Stromal cell of bone marrow (primary cell): ENCODE measurements at regions not wholly inside any gene's neighbourhood (a gene's known extent, or its start where the extent isn't known, plus 50 kb on each side); places are given as distances from the start of the nearest gene placed in this dataset.
A peak's percentile ranks its signal among the peaks of the same experiment; 100 is the strongest.

Experiments
- DNase-seq: peaks from one replicate; pipeline ENCODE4 v3.0.0-alpha.2; 2012; ENCODE audit warnings: low read depth

DNA sequence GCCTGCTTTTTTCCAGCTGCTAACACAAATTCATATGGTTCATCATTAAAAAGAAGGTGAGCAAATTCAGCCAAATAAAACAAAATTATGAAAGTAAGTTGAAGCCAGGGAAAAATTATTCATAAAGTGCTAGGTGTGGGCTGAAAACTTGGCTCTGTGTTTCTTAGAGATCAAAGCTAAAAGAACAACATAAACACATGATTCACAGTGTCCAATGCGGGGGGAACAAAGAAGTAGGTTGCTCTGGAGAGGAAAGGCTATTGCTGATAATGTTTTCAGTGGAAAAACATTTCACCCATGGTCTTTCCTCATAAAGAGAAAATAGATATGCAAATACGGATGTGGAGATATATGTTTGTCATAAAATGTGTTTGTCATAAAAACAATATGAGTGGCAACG, 1691.5 kb upstream of the SLC10A2 start:
- DNase-seq: no peak

DNA sequence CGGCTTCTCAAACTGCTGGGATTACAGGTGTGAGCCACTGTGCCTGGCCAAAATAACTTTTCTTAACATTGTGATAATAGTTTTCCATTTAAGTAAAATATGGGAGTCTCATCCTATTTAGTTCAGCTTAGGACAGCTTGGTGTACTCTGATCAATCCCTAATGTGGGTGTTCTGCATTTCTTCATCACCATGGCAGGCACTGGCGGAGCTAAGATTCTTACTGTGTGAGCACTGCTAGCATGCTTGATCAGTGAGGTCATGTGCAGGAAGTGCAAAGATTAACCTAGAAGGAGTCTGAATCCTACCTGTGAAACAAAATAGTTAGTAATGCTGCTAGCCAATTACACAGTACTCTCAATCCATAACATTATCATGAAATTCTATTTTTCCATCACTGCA, 1684.2 kb upstream of the SLC10A2 start:
- DNase-seq: no peak

DNA sequence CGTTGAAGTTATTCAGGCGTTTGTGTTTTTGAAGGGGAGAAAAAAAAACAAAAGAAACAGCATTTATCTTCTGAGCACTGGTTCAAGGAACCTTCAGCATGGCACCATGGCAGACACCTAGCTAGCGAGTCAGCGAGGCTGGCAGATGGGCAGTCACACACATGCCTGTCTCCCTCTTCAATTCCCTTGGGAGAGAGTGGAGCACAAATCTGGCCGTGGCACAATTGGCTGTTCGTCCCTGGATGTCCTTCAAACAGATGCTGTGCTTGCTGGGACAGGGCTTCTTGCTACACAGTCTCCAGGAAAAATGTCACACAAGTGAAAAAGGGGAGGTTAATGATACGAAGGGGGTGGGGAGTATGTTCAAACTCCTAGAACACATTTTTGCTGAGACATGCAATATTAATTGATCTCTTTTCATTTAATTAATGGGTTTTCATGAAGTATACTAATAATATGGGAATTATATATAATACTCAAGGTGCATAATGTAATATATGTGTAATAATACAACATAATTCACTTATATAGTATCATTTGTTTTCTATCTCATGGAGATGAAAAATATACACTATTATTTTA, 1674.5 kb upstream of the SLC10A2 start:
- no peak for DNase-seq

DNA sequence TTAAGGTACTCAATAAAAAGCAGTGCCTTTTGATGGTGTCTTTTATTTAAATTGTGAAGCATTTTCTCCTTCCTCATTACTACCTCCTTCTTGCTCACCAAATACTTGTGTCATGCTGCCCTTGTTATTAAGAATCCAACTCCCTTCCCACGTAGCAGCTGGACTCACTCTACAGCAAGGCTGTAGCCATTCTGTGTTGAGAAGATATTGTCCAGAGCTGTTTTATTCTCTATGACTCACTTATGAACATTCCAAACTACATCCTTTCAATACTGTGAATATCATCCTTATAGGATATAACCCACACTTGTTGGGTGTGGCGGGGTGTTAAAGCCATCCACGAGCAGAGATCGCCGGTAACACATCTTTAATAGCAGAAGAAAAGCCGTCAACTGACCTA, 1671.5 kb upstream of the SLC10A2 start:
- DNase-seq: no peak

DNA sequence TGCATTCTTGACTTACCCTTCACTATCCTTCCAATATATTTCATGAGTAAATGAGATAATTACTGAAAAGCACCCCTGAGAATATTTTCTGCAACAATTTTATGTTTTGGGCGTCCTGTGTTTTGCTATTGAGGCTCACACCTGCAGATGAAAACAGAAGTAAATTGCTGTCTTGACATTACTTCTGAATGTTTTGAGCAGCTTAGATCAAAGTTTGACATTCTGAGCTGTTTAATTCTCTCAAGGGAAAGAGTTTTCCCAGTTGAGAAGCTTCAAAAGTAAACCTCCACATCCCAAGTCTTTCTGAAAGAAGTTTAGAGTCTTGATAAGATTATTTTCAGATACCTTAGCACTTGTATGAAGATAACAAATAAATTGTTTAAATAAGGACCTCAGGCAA, 1667.2 kb upstream of the SLC10A2 start:
- DNase-seq: no peak

DNA sequence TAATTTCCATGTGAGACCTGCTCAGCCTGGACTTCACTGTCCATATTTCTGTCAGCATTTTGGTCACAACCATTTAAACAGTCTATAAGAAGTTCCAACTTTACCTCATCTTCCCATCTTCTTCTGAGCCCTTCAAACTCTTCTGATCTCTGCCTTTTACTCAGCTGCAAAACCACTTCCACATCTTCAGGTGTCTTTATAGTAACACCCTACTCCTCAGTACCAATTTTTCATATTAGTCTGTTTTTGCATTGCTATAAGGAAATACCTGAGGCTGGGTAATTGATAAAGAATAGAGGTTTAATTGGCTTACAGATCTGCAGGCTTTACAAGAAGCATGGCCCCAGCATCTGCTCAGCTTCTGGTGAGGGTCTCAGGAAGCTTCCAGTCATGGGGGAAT, 1648.9 kb upstream of the SLC10A2 start:
- DNase-seq: no peak

DNA sequence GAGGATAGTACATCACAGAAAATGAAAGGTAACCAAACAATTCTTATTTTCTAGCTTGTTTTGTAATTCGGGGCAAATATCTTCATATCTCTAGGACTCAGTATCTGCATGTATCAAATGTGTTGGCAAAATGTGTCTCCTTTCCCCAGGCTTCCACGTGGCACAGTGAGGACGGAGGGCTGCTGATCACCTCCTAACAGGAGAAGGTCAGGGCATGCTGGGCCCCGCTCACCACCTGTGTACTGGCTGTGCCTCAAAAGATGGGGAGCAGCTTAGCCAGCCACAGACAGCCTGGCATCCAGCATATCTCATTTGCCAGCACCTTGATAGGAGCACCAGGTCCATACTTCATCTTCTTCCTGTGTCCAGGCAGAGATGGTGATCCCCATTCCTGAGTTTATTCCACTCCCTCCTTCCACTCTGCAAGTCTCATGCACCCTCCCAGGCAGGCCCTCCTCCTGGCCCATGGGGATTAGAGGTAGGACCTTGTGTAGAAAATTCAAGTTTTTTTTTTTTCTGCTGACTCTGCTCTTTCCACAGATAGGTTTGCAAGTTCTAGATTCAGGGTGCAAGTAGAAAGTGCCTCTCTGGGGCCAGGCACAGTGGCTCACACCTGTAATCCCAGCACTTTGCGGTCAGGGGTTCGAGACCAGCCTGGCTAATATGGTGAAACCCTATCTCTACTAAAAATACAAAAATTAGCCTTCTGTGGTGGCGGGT, 1639.0 kb upstream of the SLC10A2 start:
- no peak for DNase-seq

DNA sequence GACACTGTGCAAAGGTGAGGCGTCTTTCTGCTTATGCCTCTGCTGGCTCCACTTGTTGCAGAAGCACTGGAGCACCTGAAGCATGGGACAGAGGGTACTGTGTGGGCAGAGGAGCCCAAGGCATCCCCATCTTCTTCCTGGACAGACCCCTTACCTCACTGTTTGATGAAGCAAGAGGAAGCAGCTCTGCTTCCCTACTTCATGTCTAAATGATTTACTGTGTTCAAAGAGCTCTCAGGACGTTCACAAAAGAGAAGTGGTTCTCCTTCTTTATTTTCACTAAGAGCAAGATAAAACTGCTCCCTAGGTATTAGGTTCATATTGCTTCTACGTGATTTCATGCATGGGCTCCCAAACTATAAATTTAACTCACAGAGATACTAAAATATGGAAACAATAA, 1635.4 kb upstream of the SLC10A2 start:
- DNase-seq: no peak

DNA sequence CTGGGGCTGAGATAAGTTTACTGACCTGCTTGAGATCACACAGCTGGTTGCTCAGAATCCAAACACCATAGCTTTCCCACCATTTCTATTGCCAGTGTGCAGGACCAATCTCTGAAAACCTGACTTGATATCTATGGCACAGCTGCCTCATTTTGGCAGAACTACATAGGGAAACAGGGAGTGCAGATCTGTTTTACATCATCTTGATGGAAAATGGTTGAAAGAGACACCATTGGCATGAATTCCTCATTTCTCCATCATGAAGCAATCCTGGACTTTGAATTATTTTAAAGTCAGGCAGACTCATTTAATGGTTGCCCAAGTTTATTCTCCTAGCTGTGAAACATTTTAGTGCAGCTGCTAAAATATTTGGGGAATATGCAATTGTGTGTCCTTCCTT, 1628.2 kb upstream of the SLC10A2 start:
- no peak for DNase-seq

DNA sequence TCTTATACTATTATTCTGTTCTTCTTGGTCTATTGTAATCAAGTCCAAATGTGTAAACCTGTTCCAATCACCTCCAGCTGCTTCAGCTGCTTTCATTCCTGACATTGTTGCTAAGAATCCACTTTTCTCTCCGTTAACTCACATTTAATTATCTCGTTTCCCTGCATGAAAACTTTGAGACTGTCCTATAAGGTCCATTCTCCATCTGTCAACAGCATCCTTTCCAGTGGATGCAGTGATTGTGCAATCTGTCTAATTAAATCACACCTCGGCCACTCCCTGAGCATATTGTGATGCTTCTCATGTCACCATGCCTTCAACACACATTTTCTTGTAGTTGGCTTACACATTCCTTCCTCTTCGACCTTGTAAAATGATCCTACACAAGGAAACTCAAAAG, 1626.9 kb upstream of the SLC10A2 start:
- no peak for DNase-seq

DNA sequence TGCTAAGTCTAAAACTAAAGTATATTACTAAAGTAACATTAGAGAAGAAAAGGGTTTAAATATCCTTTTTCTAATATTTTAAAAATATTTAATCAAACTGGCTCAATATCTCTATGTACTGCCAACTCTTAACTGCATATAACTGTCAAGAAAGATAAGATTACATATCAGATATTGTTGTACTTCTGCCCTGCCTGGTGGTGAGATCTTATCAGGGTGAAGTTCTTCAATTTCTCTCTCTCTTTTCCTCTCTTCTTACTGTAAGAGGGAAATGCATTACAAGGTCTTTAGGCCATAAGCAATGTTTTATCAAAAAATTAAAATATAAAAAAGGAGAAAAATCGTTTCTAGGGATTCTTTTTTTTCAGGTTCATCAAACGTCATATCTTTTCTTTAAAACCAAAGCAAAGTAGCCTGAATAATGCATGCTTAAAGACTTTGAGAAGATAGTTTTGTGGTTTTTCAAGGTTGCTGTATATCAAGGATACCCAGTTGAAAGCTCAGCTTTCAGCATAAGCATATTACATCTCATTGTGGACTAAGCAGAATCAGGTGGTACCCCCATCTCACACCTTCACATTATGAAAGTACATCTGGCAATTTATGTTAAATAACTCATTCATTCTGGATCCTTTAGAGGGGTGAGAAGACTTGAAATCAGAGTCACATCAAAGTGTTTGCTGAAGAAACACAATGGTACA, 1625.7 kb upstream of the SLC10A2 start:
- no peak for DNase-seq

DNA sequence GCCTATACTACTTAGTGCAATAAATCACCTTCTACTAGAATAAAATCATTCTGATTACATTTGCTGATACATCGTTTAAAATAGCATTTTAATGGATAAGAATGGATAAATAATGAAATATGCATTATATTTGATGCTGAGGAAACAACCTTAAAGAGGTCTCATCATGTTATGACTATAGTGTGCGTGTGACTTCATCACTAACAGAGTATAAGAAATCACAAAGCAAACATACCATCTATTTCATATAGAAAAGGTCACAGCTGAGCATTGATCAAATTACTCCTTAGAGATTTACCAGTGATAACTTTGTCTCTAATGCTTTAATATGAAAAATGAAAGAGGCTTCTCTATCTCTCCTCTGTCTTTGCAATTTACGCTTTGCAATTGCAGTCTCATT, 1620.3 kb upstream of the SLC10A2 start:
- DNase-seq: no peak

DNA sequence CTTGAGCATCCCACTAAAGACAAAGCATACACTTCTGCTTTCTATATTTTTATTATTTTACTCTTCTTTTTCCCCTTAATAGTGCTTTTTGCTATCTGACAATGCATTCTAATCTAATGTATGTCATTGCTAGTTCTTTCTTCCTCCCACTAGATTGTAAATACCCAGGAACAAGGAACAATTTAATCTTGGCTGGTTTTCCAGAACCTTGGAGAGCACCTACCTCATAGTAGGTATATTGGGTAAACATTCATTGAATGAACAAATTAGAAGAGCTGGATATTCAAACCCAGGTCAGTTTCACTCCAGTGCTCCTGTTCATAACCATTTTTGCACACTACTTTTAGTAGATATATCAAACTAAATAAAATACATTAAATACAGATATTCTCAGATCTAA, 1617.6 kb upstream of the SLC10A2 start:
- DNase-seq: no peak

DNA sequence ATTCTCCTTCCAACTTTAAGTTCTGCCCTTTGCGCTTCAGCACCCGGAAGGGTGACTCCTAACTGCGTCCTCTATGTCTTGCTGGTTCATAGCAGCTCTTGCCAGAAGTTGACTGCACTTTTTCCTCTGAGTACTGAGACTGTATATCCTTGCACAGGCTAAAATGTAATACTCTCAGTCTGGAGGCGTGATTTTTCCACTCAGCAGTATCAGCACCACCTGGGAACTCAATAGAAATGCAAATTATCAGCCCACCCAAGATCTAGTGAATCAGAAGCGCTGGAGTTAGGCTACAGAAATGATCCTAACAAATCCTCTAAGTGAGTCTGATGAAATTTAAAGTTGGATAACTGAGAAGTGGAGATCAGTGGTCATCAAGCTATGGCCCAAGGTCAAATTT, 1611.9 kb upstream of the SLC10A2 start:
- DNase-seq: no peak

DNA sequence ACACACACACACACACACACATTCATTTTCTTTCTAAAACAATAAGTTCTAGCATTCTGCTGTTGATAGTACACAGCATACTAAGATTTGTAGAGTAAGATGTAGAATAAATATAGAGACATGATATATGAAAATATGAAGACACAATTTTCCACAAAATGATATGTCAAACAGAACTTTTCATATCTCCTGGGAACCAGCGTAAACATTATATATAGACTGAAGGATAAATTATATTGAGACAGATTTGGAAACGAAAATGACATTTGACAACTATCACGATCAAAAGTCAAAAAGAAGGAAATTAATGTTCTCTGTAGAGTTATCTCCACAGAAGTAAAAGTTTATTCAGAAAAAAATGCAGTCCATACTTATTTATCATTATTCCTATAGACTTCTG, 1605.7 kb upstream of the SLC10A2 start:
- no peak for DNase-seq

DNA sequence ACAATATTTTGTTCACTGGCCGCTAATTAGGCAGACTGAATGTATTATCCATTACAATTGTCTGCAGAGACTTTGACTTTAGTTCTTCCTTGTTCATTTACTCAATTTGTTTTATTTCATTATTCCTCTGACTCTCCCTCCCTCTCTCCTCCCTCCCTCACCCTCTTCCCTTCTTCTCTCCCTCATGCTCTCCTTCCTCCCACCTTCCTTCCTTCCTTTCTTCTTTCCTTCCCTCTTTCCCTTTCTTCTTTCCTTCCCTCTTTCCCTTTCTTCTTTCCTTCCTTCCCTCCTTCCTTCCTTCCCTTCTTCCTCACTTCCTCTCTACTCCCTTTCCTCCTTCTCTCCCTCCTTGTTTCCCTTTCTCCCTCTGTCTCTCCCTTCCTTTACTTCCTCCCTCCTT, 1591.0 kb upstream of the SLC10A2 start:
- DNase-seq: no peak

DNA sequence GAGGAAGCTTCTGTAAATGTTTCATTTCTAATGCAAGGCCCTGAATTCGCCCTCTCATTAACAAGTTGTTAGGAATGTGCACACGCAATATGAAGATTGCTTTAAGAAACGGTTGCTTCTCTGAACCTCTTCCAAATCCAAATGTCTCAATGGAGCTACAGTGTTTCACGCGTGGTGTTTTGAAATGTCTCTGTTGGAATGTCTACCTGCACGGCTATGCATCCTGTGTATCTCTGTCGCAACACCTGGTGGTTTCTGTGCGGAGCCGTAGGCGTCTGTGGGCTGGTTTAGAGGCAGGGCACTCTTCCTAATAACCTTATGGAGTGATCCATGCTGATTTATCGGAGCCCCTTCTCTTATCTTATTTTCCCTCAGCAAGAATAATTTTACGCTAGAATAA, 1584.2 kb upstream of the SLC10A2 start:
- no peak for DNase-seq

DNA sequence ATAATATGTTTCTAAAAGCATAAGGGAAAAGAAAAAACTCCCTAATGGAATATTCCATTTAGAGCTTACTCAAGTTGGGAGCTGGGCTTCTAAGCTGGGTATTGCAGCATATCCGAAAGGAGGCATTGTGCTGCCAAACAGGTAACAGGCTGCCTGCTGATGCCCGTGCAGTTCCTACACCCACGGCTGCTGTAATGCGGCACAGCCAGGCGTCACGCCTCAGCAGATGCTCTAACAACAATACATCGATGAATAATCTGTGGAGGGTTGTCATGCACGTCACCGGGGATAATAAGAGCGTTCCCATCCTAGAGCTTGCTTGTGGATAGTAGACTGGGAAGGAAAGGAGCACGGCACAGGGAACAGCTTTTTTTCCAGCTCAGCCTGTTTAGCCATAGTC, 1582.1 kb upstream of the SLC10A2 start:
- no peak for DNase-seq

DNA sequence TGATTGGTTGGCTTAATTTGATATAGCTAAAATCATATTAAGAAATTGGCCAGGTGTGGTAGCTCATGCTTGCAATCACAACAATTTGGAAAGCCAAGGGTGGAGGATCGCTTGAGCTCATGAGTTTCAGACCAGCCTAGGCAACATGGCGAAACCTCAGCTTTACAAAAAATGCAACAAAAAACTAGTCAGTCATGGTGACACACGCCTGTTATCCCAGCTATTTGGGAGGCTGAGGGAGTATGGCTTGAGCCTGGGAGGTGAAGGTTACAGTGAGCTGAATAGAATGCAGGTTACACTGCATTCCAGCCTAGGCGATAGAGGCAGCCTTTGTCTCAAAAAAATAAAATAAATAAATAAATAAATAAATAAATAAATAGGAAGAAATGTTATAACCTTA, 1579.6 kb upstream of the SLC10A2 start:
- DNase-seq: no peak

DNA sequence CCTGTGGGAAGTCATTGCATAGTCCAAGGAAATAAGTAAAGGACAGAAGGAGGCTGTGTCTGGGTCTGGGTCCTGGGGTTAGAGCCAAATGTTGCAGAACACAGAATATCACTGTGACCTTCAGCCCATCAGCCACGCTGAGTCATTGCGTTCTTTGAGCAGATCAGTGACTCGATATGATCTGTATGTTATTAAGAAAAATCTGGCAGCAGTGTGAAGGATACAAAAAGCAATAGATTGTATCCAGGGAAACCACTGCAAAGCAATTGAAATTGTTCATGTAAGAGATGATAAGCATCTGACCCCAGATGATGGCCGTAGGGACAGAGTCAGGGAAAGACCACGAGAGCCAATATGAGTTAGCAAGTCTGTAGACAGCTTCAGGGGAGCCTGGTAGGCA, 1575.1 kb upstream of the SLC10A2 start:
- DNase-seq: peak; percentile 6

DNA sequence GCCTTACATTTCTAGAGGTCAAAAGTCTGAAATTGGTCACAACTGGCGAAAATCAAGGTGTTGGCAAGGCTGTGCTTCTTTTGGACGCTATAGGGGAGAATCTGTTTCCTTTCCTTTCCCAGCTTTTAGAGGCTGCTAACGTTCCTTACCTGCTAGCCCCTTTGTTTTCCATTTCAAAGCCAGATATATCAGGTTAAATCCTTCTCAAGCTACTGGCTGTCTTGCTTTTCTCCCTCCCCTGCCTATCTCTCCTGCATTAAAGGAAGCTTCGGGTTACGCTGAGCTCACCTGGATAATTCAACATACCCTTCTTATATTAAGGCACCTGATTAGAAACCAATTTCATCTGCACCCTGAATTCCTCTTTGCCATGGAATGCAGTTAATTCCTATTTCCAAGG, 1569.7 kb upstream of the SLC10A2 start:
- no peak for DNase-seq

DNA sequence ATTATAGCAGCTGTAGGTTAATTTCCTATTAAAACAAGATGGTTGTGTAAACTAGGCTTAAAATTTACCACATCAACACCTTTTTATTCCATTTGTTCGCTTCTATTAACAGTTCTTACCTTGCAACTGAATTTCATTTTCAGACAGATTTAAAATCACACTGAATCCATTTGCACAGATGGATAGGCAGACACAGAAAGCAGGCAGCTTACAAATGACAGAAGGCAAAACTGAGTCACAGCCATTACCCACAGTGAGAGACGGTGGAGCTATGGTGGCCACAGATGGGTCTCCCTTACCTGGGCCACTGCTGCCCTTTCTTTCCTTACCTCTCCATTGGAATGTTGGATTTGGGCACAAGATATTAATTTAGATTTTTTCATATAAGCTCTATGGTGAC, 1567.8 kb upstream of the SLC10A2 start:
- no peak for DNase-seq

DNA sequence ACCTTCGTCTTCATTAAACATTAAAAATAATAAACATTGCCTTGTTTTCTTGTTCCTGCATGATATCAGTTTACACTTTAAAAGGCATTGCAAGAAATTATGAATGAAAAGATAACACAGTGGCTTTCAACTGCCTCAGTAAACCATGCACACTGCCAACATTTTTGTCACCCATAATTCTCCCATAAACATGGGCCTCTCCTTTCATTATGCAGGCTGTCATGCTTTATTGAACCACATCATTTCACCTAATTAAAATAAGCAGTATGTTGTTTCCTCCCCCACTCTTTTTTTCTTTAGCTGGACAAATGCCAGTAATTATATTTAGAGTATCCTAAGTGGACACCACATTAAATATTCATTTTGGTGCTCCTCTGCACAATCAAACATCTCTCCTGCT, 1566.5 kb upstream of the SLC10A2 start:
- no peak for DNase-seq

DNA sequence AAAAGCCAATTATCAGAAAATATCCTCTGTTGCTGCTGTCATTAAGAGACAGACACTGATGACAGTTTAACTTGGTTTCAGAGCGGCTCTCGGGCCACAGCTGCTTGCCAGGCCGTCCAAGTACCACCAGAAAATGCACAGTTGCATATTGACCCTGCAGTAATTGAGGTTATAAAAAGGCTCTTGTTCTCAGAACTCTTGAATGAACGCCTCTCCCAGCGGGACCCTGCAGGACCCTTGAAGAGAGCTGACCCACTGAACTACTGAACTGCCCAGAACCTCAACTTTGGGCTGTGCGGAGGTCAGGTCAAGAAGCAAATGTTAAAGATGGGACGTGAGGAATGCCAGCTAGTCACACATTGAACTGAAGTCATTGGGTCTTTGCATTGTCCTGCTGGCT, 1559.0 kb upstream of the SLC10A2 start:
- no peak for DNase-seq
